ENCODE measurements at regions not wholly inside any gene's neighbourhood (a gene's known extent, or its start where the extent isn't known, plus 50 kb on each side); places are given as distances from the start of the nearest gene placed in this dataset.

DNA sequence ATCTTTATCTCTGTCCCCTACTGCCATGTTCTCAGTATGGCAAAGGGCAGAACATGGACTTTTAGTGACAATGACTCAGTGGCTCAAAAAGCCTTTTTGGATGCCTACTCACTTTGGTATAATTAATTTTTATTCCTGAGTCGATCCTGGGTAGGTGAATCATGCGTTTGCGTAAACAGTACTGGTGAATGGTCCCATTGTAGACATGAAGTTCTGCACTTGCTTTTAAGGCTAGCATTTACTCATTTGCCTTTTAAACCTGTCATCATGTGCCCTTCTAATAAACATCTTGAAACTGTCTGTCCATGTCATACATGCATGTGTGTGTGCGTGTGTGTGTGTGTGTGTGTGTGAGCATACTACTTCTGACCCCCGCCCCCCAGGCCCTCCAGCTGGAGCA lies 223.0 kb downstream of the AUH start:
- peaks cover 0 to 12% (median 0%) of the 10 kb centered on the region in 3 donors for H3K4me1 ChIP-seq
- H3K27me3 ChIP-seq, result no peaks in the 10 kb centered on the region
- H3K4me3 ChIP-seq, result no peak overlapping the region
- H3K9me3 ChIP-seq, result no peaks in the 10 kb centered on the region
- ATAC-seq, result no peak
- 57 to 60% methylated on average over 3 to 4 of the region's 5 CpGs for WGBS, 2 donors (ENCODE audit: low coverage in 1 of 2)
- H3K36me3 ChIP-seq, result no peaks in the 10 kb centered on the region
- H3K27ac ChIP-seq, result no peak overlapping the region
- TF ChIP-seq POLR2AphosphoS5 (IDR thresholded peaks at IDR 0.05), result no peak

DNA sequence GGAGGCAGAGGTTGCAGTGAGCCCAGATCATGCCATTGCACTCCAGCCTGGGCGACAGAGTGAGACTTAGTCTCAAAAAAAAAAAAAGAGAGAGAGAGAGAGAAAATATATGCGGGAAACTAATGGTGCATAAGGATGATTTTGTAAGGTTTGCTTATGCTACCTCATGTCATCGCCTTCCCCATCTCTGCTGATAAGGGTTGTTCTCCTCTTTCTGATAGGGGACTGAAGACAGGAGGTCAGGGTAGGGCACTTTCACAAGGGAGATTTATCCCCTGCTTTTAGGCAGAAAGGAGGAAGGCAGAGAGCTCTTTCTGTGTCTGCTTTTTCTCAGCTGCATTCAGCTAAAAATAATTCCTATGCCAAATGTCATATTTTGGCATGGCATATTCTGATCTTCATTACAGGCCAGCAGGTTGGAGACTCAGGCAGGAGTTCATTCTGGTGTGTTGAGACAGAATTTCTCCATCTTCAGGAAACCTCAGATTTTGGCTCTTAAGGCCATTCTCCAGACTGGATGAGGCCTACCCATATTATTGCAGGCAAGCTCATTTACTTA lies 220.2 kb downstream of the AUH start:
- Histone ChIP-seq H3K36me3 (no peaks in the 10 kb centered on the region), H3K27me3 (no peaks in the 10 kb centered on the region), H3K4me3 (no peak overlapping the region), H3K9me3 (no peaks in the 10 kb centered on the region), H3K27ac (peak overlapping the region in 2 of 4 donors; percentile 26 to 49), H3K4me1 (peaks cover 0 to 12% (median 0%) of the 10 kb centered on the region in 3 donors)
- TF ChIP-seq, protein P1, sequence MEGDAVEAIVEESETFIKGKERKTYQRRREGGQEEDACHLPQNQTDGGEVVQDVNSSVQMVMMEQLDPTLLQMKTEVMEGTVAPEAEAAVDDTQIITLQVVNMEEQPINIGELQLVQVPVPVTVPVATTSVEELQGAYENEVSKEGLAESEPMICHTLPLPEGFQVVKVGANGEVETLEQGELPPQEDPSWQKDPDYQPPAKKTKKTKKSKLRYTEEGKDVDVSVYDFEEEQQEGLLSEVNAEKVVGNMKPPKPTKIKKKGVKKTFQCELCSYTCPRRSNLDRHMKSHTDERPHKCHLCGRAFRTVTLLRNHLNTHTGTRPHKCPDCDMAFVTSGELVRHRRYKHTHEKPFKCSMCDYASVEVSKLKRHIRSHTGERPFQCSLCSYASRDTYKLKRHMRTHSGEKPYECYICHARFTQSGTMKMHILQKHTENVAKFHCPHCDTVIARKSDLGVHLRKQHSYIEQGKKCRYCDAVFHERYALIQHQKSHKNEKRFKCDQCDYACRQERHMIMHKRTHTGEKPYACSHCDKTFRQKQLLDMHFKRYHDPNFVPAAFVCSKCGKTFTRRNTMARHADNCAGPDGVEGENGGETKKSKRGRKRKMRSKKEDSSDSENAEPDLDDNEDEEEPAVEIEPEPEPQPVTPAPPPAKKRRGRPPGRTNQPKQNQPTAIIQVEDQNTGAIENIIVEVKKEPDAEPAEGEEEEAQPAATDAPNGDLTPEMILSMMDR (IDR thresholded peaks at IDR 0.05), result no peak
- TF ChIP-seq EP300 (IDR thresholded peaks at IDR 0.05), result no peak
- peak; percentile 16 for TF ChIP-seq POLR2AphosphoS5 (IDR thresholded peaks at IDR 0.05)
- TF ChIP-seq POLR2A (IDR thresholded peaks at IDR 0.05), result no peak
- WGBS, 2 donors (ENCODE audit: low coverage in 1 of 2), result 24 to 47% methylated on average over 3 of the region's 3 CpGs
- no peak for ATAC-seq

DNA sequence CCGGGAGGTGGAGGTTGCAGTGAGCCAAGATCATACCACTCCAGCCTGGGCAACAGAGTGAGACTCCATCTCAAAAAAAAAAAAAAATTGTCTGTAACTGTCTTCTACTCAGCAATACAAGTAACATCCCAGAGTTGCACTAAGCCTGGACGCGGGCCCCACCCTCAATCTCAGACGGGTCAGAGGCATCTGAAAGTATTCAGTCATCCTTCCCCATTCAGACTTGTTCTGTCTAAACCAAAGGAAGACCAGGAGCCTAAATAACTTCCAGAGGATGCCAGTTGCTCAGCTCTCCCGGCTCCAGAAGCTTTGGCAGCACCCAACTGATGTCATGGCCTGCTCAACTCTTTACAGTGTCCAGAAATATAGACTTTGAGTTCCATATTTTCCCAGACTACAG lies 218.6 kb downstream of the AUH start:
- TF ChIP-seq, protein P1 (IDR thresholded peaks at IDR 0.05), result no peak
- TF ChIP-seq POLR2A (IDR thresholded peaks at IDR 0.05) (no peak), POLR2AphosphoS5 (IDR thresholded peaks at IDR 0.05) (no peak), EP300 (IDR thresholded peaks at IDR 0.05) (no peak)
- Histone ChIP-seq H3K27me3 (no peaks in the 10 kb centered on the region), H3K4me3 (no peak overlapping the region), H3K36me3 (no peaks in the 10 kb centered on the region), H3K4me1 (peaks cover 0 to 12% (median 0%) of the 10 kb centered on the region in 3 donors), H3K27ac (no peak overlapping the region), H3K9me3 (no peaks in the 10 kb centered on the region)
- 90 to 100% methylated on average over 1 of the region's 5 CpGs for whole genome bisulfite sequencing, 2 donors (ENCODE audit: low coverage in 1 of 2)
- ATAC-seq, result no peak

DNA sequence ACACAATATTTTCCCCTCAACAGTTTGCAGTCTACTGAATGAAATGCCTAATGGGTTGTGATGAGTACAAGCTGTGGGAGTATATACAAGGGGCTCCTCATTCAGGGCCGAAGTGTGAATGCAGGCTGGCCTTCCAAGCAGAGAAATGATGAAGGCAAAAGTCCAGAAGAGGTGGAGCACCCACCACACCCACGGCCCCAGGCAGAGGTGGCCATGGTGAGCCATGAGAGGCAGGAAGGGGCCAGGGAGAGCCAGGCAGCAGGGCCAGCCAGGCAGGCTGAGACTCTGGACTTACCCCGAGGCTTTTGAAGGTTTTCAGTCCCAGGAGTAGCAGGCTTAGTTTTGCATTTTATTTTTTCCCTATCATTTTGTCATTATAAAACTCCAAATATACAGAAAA lies 218.1 kb downstream of the AUH start:
- ATAC-seq, result no peak
- Histone ChIP-seq H3K4me1 (peaks cover 0 to 12% (median 0%) of the 10 kb centered on the region in 3 donors), H3K27ac (no peak overlapping the region), H3K4me3 (no peak overlapping the region), H3K9me3 (no peaks in the 10 kb centered on the region), H3K27me3 (no peaks in the 10 kb centered on the region), H3K36me3 (no peaks in the 10 kb centered on the region)
- WGBS, 2 donors (ENCODE audit: low coverage in 1 of 2), result 85 to 100% methylated on average over 1 to 2 of the region's 3 CpGs
- no peak for TF ChIP-seq POLR2AphosphoS5 (IDR thresholded peaks at IDR 0.05)
- no peak for TF ChIP-seq POLR2A (IDR thresholded peaks at IDR 0.05)
- TF ChIP-seq, protein P1 (IDR thresholded peaks at IDR 0.05), result no peak
- TF ChIP-seq EP300 (IDR thresholded peaks at IDR 0.05), result no peak

GRCh38 chr9:91144769-91145168 lies 216.9 kb downstream of the AUH start:
- WGBS, 2 donors (ENCODE audit: low coverage in 1 of 2), result 79 to 83% methylated on average over 1 to 3 of the region's 3 CpGs
- Histone ChIP-seq H3K4me1 (peaks cover 0 to 12% (median 0%) of the 10 kb centered on the region in 3 donors), H3K4me3 (no peak overlapping the region), H3K36me3 (no peaks in the 10 kb centered on the region), H3K9me3 (peaks cover 0 to 7% (median 0%) of the 10 kb centered on the region in 3 donors), H3K27me3 (no peaks in the 10 kb centered on the region), H3K27ac (no peak overlapping the region)
- ATAC-seq, result no peak
- TF ChIP-seq POLR2AphosphoS5 (IDR thresholded peaks at IDR 0.05), result no peak
- TF ChIP-seq, protein P1 (IDR thresholded peaks at IDR 0.05), result no peak
- TF ChIP-seq POLR2A (IDR thresholded peaks at IDR 0.05), result no peak
- no peak for TF ChIP-seq EP300 (IDR thresholded peaks at IDR 0.05)
